MCF 10A (cell line): ENCODE measurements at regions not wholly inside any gene's neighbourhood (a gene's known extent, or its start where the extent isn't known, plus 50 kb on each side); places are given as distances from the start of the nearest gene placed in this dataset.
"Not testable (repeated sequence)": the region's sequence is repeated elsewhere in the genome, so short reads cannot be mapped to it uniquely, and the experiment has no call there.

Experiments used
- BruUV-seq: library from RNA; stranded (reverse); fragments of 400-500 nt; replicated peaks from 2 replicates; lab custom pipeline; 2021; lab: Mats Ljungman, UMichigan
- CTCF ChIA-PET: fragments of 300-600 bp; sonication (Branson Sonifier 250); formaldehyde crosslinking; extraction: SDS; loops from one replicate; lab custom pipeline; 2021; ENCODE audit warnings: antibody characterized with exemption, inconsistent platforms; lab: Yijun Ruan, JAX
- POLR2A ChIA-PET: fragments of 300-600, 350-650 bp; sonication (Branson Sonifier 250); formaldehyde crosslinking; extraction: SDS; loops from one replicate; lab custom pipeline; 2020; ENCODE audit warnings: antibody characterized with exemption, inconsistent platforms; lab: Yijun Ruan, JAX
- DNase-seq: peaks from one replicate; pipeline ENCODE4 v3.0.0-alpha.2; 2018; ENCODE audit not compliant: unreplicated experiment
- H3K27ac Mint-ChIP-seq: one replicate; pipeline ENCODE4 v1.8.0; 2022; ENCODE audit warnings: mild to moderate bottlenecking, low read depth, mixed read lengths; ENCODE audit not compliant: unreplicated experiment
- H3K27me3 Mint-ChIP-seq: one replicate; pipeline ENCODE4 v1.8.0; 2022; ENCODE audit warnings: mixed read lengths; ENCODE audit not compliant: insufficient read depth, unreplicated experiment
- H3K36me3 Mint-ChIP-seq: one replicate; pipeline ENCODE4 v1.8.0; 2022; ENCODE audit warnings: mild to moderate bottlenecking, moderate library complexity, mixed read lengths; ENCODE audit not compliant: insufficient read depth, unreplicated experiment
- H3K4me1 Mint-ChIP-seq: one replicate; pipeline ENCODE4 v1.8.0; 2022; ENCODE audit warnings: mixed read lengths; ENCODE audit not compliant: insufficient read depth, unreplicated experiment
- H3K4me3 Mint-ChIP-seq: one replicate; pipeline ENCODE4 v1.8.0; 2022; ENCODE audit warnings: mild to moderate bottlenecking, moderate library complexity, mixed read lengths; ENCODE audit not compliant: unreplicated experiment
- H3K9me3 Mint-ChIP-seq: one replicate; pipeline ENCODE4 v1.8.0; 2022; ENCODE audit warnings: mixed read lengths; ENCODE audit not compliant: unreplicated experiment
- CTCF ChIP-seq: fragments of 200-600 bp; IDR thresholded peaks from one replicate; pipeline ENCODE4 v1.8.0; 2022; ENCODE audit warnings: antibody characterized with exemption, mild to moderate bottlenecking; ENCODE audit not compliant: unreplicated experiment
- intact Hi-C: fragments of 100-400 bp; cut with micrococcal nuclease; formaldehyde crosslinking; loops from 2 replicates; pipeline ENCODE4 v1.14.1; 2022

GRCh38 chr6:10138917-10139316, 276.0 kb downstream of the TFAP2A start:
- Mint-ChIP-seq H3K27ac (no peak overlapping the region), H3K9me3 (no peaks in the 10 kb centered on the region), H3K4me1 (peaks cover 39% of the 10 kb centered on the region), H3K36me3 (no peaks in the 10 kb centered on the region), H3K4me3 (no peak overlapping the region), H3K27me3 (no peaks in the 10 kb centered on the region)
- TF ChIP-seq CTCF, result no peak
- POLR2A ChIA-PET, result interaction anchor here (0.6 to 1.3 kb wide), 5 partner anchors 23 to 295 kb away, joined by 3 to 5 read pairs (median 4); no protein-coding TSS in a partner anchor
- CTCF ChIA-PET, result interaction anchor here (0.6 to 1.0 kb wide), 4 partner anchors 25 to 287 kb away, joined by 3 read pairs; no protein-coding TSS in a partner anchor
- intact Hi-C loops, result no loop called here
- no TSS peak for BruUV-seq
- DNase-seq, result peak; percentile 26

GRCh38 chr6:10136636-10137035, 278.2 kb downstream of the TFAP2A start:
- Mint-ChIP-seq H3K27me3 (no peaks in the 10 kb centered on the region), H3K9me3 (no peaks in the 10 kb centered on the region), H3K27ac (peak overlapping the region; percentile 31), H3K36me3 (no peaks in the 10 kb centered on the region), H3K4me3 (no peak overlapping the region), H3K4me1 (peaks cover 27% of the 10 kb centered on the region)
- no TSS peak for BruUV-seq
- intact Hi-C loops, result no loop called here
- ChIA-PET POLR2A (interaction anchor here (0.6 to 0.7 kb wide), 2 partner anchors 40 to 51 kb away, joined by 3 to 4 read pairs; no protein-coding TSS in a partner anchor), CTCF (interaction anchor here (0.7 kb wide), 1 partner anchor 1382 kb away, joined by 3 read pairs; no protein-coding TSS in a partner anchor)
- no peak for TF ChIP-seq CTCF
- DNase-seq, result peak; percentile 88

DNA sequence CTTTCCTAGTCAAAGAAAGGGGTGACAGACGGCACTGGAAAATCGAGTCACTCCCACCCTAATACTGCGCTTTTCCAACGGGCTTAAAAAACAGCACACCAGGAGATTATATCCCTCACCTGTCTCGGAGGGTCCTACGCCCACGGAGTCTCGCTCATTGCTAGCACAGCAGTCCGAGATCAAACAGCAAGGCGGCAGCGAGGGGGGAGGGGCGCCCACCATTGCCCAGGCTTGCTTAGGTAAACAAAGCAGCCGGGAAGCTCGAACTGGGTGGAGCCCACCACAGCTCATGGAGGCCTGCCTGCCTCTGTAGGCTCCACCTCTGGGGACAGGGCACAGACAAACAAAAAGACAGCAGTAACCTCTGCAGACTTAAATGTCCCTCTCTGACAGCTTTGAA, 280.7 kb downstream of the TFAP2A start:
- H3K36me3 Mint-ChIP-seq, H3K9me3 Mint-ChIP-seq, H3K4me3 Mint-ChIP-seq, H3K27ac Mint-ChIP-seq, CTCF ChIA-PET, BruUV-seq, H3K27me3 Mint-ChIP-seq, intact Hi-C loops, DNase-seq, H3K4me1 Mint-ChIP-seq, POLR2A ChIA-PET: not testable (repeated sequence)

DNA sequence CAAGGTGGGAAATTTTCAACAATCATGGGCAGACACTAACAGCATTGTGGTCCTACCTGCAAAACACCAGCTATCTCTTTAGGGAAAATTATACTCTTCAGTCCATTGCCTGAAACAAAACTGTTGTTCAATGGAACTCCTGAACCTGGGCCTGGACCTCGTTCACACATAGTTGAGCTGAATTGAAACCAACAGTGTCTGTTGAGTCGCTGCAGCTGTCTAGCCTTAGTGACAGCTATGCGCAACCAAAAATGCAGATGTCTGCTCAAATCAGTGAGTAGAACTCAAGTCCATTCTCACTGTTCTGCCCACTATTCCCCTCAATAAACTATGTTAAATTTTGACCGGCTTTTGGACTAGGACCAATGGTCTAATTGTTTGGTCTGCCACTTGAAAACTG, 286.2 kb downstream of the TFAP2A start:
- Mint-ChIP-seq H3K27ac (no peak overlapping the region), H3K36me3 (no peaks in the 10 kb centered on the region), H3K4me1 (no peaks in the 10 kb centered on the region), H3K4me3 (no peak overlapping the region), H3K9me3 (no peaks in the 10 kb centered on the region), H3K27me3 (no peaks in the 10 kb centered on the region)
- POLR2A ChIA-PET, result interaction anchor here (0.9 kb wide), 2 partner anchors 10 to 11 kb away, joined by 3 read pairs; no protein-coding TSS in a partner anchor
- intact Hi-C loops, result no loop called here
- no TSS peak for BruUV-seq
- CTCF ChIA-PET, result no interaction called here
- TF ChIP-seq CTCF, result no peak
- no peak for DNase-seq

GRCh38 chr6:10122164-10122563, 292.7 kb downstream of the TFAP2A start:
- no peak for DNase-seq
- Mint-ChIP-seq H3K36me3 (no peaks in the 10 kb centered on the region), H3K4me1 (no peaks in the 10 kb centered on the region), H3K9me3 (no peaks in the 10 kb centered on the region), H3K27me3 (no peaks in the 10 kb centered on the region), H3K4me3 (no peak overlapping the region), H3K27ac (no peak overlapping the region)
- BruUV-seq, result no TSS peak
- CTCF ChIA-PET, result interaction anchor here (0.6 kb wide), 1 partner anchor 691 kb away, joined by 4 read pairs; no protein-coding TSS in a partner anchor
- intact Hi-C loops, result no loop called here
- POLR2A ChIA-PET, result no interaction called here
- no peak for TF ChIP-seq CTCF
